Thyroid gland (tissue), 4 donors: ENCODE measurements at regions not wholly inside any gene's neighbourhood (a gene's known extent, or its start where the extent isn't known, plus 50 kb on each side); places are given as distances from the start of the nearest gene placed in this dataset.

Experiments
- DNase-seq, 2 donors: peaks; one replicate each; pipeline ENCODE4 v3.0.0-alpha.2; 2019
- H3K27ac ChIP-seq, 3 donors: fragments of 200-600 bp; sonication (generic); 1 replicate in 2 of 3; 2 replicates in 1 of 3; pipeline ENCODE4 v1.5.1; 2016 to 2019; ENCODE audit warnings: mild to moderate bottlenecking in 1 of 3, moderate library complexity in 1 of 3
- H3K27me3 ChIP-seq: fragments of 200-600 bp; sonication (generic); one replicate; pipeline ENCODE4 v1.5.1; 2019
- H3K36me3 ChIP-seq, 2 donors: fragments of 200-600 bp; sonication (generic); one replicate each; pipeline ENCODE4 v1.5.1; 2016 to 2019
- H3K4me1 ChIP-seq, 2 donors: fragments of 200-600 bp; sonication (generic); one replicate each; pipeline ENCODE4 v1.5.1; 2017 to 2019
- H3K4me3 ChIP-seq, 3 donors: fragments of 200-600 bp; sonication (generic); replicated peaks in 1 of 3; 1 replicate in 2 of 3; 2 replicates in 1 of 3; pipeline ENCODE4 v1.5.1; 2016; ENCODE audit warnings: mild to moderate bottlenecking in 1 of 3
- H3K9me3 ChIP-seq: fragments of 200-600 bp; sonication (generic); one replicate; pipeline ENCODE4 v1.5.1; 2017
- CTCF ChIP-seq, 6 experiments: fragments of 200-600 bp in 3 of 6; fragments of 450-650 bp in 3 of 6; sonication (generic) in 3 of 6; IDR thresholded peaks; one replicate each; pipeline ENCODE4 v1.5.1; 2016 to 2019; ENCODE audit warnings: antibody characterized with exemption in 6 of 6, mild to moderate bottlenecking in 2 of 6, inconsistent platforms in 1 of 6, moderate library complexity in 1 of 6
- POLR2A ChIP-seq, 2 donors: fragments of 450-650 bp; IDR thresholded peaks; one replicate each; pipeline ENCODE4 v1.6.1; 2017; ENCODE audit warnings: antibody characterized with exemption in 2 of 2, mild to moderate bottlenecking in 2 of 2, moderate library complexity in 1 of 2
- WGBS, 2 donors: methylation state at CpG; one replicate each; pipeline ENCODE4 v1.1.5; 2017; 5-methylcytosine and 5-hydroxymethylcytosine counted together
- intact Hi-C: fragments of 100-400 bp; cut with DNase I; formaldehyde crosslinking; loops from one replicate; pipeline ENCODE4 v1.15.1; 2023

- no peaks in the 10 kb centered on the region for H3K9me3 ChIP-seq
- 63 to 76% methylated on average over 2 of the region's 2 CpGs for WGBS, 2 donors
- no peaks in the 10 kb centered on the region for H3K36me3 ChIP-seq
- no peak overlapping the region for H3K27ac ChIP-seq
- H3K4me3 ChIP-seq, result no peak overlapping the region
- no peak for TF ChIP-seq CTCF (IDR thresholded peaks at IDR 0.05)
- no peak for TF ChIP-seq POLR2A (IDR thresholded peaks at IDR 0.05)
- no peaks in the 10 kb centered on the region for H3K27me3 ChIP-seq
- intact Hi-C loops, result no loop called here
- H3K4me1 ChIP-seq, result no peaks in the 10 kb centered on the region
- DNase-seq, result no peak
Measured at GRCh38 chr4:138507522-138507921, 265.4 kb upstream of the SLC7A11 start.

GRCh38 chr4:138501614-138502013, 259.5 kb upstream of the SLC7A11 start:
- DNase-seq, result no peak
- H3K36me3 ChIP-seq, result no peaks in the 10 kb centered on the region
- H3K27me3 ChIP-seq, result no peaks in the 10 kb centered on the region
- no peak for TF ChIP-seq POLR2A (IDR thresholded peaks at IDR 0.05)
- TF ChIP-seq CTCF (IDR thresholded peaks at IDR 0.05), result no peak
- H3K4me3 ChIP-seq, result no peak overlapping the region
- WGBS, 2 donors, result 69 to 77% methylated on average over 1 of the region's 1 CpG
- H3K9me3 ChIP-seq, result no peaks in the 10 kb centered on the region
- intact Hi-C loops, result no loop called here
- no peaks in the 10 kb centered on the region for H3K4me1 ChIP-seq
- H3K27ac ChIP-seq, result no peak overlapping the region

GRCh38 chr4:138500869-138501268, 258.7 kb upstream of the SLC7A11 start:
- no peak for DNase-seq
- Histone ChIP-seq H3K4me1 (no peaks in the 10 kb centered on the region), H3K36me3 (no peaks in the 10 kb centered on the region), H3K9me3 (no peaks in the 10 kb centered on the region), H3K27me3 (no peaks in the 10 kb centered on the region), H3K4me3 (no peak overlapping the region), H3K27ac (no peak overlapping the region)
- intact Hi-C loops, result no loop called here
- TF ChIP-seq CTCF (IDR thresholded peaks at IDR 0.05) (no peak), POLR2A (IDR thresholded peaks at IDR 0.05) (no peak)
- WGBS, 2 donors, result 71 to 83% methylated on average over 1 of the region's 1 CpG

GRCh38 chr4:138499627-138500026, 257.5 kb upstream of the SLC7A11 start:
- no peaks in the 10 kb centered on the region for H3K36me3 ChIP-seq
- no peaks in the 10 kb centered on the region for H3K4me1 ChIP-seq
- H3K9me3 ChIP-seq, result no peaks in the 10 kb centered on the region
- 54 to 56% methylated on average over 2 of the region's 2 CpGs for WGBS, 2 donors
- TF ChIP-seq CTCF (IDR thresholded peaks at IDR 0.05), result no peak
- TF ChIP-seq POLR2A (IDR thresholded peaks at IDR 0.05), result no peak
- intact Hi-C loops, result no loop called here
- DNase-seq, result no peak
- H3K27ac ChIP-seq, result no peak overlapping the region
- no peak overlapping the region for H3K4me3 ChIP-seq
- H3K27me3 ChIP-seq, result no peaks in the 10 kb centered on the region

GRCh38 chr4:138494931-138495330, 252.8 kb upstream of the SLC7A11 start:
- H3K4me3 ChIP-seq, result no peak overlapping the region
- DNase-seq, result no peak
- H3K27ac ChIP-seq, result no peak overlapping the region
- no peaks in the 10 kb centered on the region for H3K9me3 ChIP-seq
- intact Hi-C loops, result no loop called here
- 55 to 59% methylated on average over 4 of the region's 4 CpGs for WGBS, 2 donors
- H3K4me1 ChIP-seq, result no peaks in the 10 kb centered on the region
- H3K36me3 ChIP-seq, result no peaks in the 10 kb centered on the region
- no peaks in the 10 kb centered on the region for H3K27me3 ChIP-seq
- TF ChIP-seq CTCF (IDR thresholded peaks at IDR 0.05) (no peak), POLR2A (IDR thresholded peaks at IDR 0.05) (no peak)
